DND-41 (cell line): ENCODE measurements at regions not wholly inside any gene's neighbourhood (a gene's known extent, or its start where the extent isn't known, plus 50 kb on each side); places are given as distances from the start of the nearest gene placed in this dataset.

ENCODE experiments used
- EZH2 ChIP-seq: IDR thresholded peaks from 3 replicates; pipeline ENCODE4 v1.6.1; 2012; ENCODE audit warnings: borderline replicate concordance, low read depth, mild to moderate bottlenecking, moderate library complexity, low read length, inconsistent platforms; ENCODE audit not compliant: severe bottlenecking
- TF ChIP-seq, protein P1 (sequence below): IDR thresholded peaks from 2 replicates; pipeline ENCODE4 v1.5.1; 2012; ENCODE audit warnings: borderline replicate concordance, low read length, moderate library complexity, mild to moderate bottlenecking; ENCODE audit not compliant: poor library complexity, severe bottlenecking; ENCODE audit errors: extremely low read depth

DNA sequence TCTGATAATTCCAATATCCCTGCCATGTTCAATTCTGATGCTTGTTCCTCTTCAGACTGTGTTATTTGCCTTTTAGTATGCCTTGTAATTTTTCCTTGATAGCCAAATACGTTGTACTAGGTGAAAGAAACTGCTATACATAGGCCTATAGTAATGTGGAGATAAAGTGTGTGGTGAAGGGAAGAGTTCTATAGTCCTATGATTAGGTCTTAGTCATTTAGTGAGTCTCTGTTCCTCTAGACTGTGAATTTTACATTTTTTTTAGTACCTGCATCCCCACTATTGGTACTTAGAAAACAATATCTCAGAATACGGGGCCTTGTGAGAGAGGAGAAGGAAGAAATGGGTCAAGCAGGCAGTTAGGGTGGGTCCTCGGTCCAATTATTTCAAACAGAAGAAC is 59.6 kb upstream of the SEMA3E start:
- TF ChIP-seq, protein P1, sequence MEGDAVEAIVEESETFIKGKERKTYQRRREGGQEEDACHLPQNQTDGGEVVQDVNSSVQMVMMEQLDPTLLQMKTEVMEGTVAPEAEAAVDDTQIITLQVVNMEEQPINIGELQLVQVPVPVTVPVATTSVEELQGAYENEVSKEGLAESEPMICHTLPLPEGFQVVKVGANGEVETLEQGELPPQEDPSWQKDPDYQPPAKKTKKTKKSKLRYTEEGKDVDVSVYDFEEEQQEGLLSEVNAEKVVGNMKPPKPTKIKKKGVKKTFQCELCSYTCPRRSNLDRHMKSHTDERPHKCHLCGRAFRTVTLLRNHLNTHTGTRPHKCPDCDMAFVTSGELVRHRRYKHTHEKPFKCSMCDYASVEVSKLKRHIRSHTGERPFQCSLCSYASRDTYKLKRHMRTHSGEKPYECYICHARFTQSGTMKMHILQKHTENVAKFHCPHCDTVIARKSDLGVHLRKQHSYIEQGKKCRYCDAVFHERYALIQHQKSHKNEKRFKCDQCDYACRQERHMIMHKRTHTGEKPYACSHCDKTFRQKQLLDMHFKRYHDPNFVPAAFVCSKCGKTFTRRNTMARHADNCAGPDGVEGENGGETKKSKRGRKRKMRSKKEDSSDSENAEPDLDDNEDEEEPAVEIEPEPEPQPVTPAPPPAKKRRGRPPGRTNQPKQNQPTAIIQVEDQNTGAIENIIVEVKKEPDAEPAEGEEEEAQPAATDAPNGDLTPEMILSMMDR: no peak
- TF ChIP-seq EZH2: no peak
